AG09309 (cell line): ENCODE measurements at regions not wholly inside any gene's neighbourhood (a gene's known extent, or its start where the extent isn't known, plus 50 kb on each side); places are given as distances from the start of the nearest gene placed in this dataset.

Experiments
- DNase-seq: peaks from one replicate; pipeline ENCODE4 v3.0.0-alpha.2; 2010; ENCODE audit warnings: low read depth
- H3K4me3 ChIP-seq: 2 replicates; pipeline ENCODE4 v1.5.1; 2011; ENCODE audit warnings: mild to moderate bottlenecking, low read depth, low read length, moderate library complexity; ENCODE audit not compliant: control insufficient read depth
- CTCF ChIP-seq: IDR thresholded peaks from 2 replicates; pipeline ENCODE4 v1.5.1; 2011; ENCODE audit warnings: mild to moderate bottlenecking, low read depth, low read length, inconsistent platforms; ENCODE audit not compliant: insufficient read depth, control insufficient read depth; ENCODE audit errors: missing control alignments

- no peak for DNase-seq
- no peak overlapping the region for H3K4me3 ChIP-seq
- TF ChIP-seq CTCF = no peak
Observed at GRCh38 chr1:177466286-177466685, 295.5 kb downstream of the BRINP2 start.

- TF ChIP-seq CTCF = no peak
- H3K4me3 ChIP-seq = no peak overlapping the region
- no peak for DNase-seq
Observed at GRCh38 chr1:177464686-177465085, 293.9 kb downstream of the BRINP2 start.

- DNase-seq = no peak
- no peak overlapping the region for H3K4me3 ChIP-seq
- no peak for TF ChIP-seq CTCF
Observed at GRCh38 chr1:177451191-177451590, 280.4 kb downstream of the BRINP2 start.

GRCh38 chr1:177448652-177449357 lies 278.0 kb downstream of the BRINP2 start:
- TF ChIP-seq CTCF = no peak
- no peak overlapping the region for H3K4me3 ChIP-seq
- no peak for DNase-seq

- DNase-seq = no peak
- H3K4me3 ChIP-seq = no peak overlapping the region
- TF ChIP-seq CTCF = no peak
Observed at GRCh38 chr1:177448036-177448615, 277.4 kb downstream of the BRINP2 start.

GRCh38 chr1:177444997-177445746 lies 274.4 kb downstream of the BRINP2 start:
- no peak overlapping the region for H3K4me3 ChIP-seq
- no peak for DNase-seq
- no peak for TF ChIP-seq CTCF
